Tibial nerve (tissue), 4 donors: ENCODE measurements at regions not wholly inside any gene's neighbourhood (a gene's known extent, or its start where the extent isn't known, plus 50 kb on each side); places are given as distances from the start of the nearest gene placed in this dataset.

Source experiments
- DNase-seq, 2 donors: peaks; one replicate each; pipeline ENCODE4 v3.0.0-alpha.2; 2019; ENCODE audit warnings: low spot score in 2 of 2
- H3K27ac ChIP-seq, 4 donors: fragments of 200-600 bp; sonication (generic) in 3 of 4; one replicate each; pipeline ENCODE4 v1.5.1; 2017 to 2019; ENCODE audit warnings: mild to moderate bottlenecking in 1 of 4
- H3K27me3 ChIP-seq, 2 donors: fragments of 200-600 bp; sonication (generic) in 1 of 2; one replicate each; pipeline versions ENCODE4 v1.5.1 to v1.6.0; 2017 to 2019
- H3K36me3 ChIP-seq, 3 donors: fragments of 200-600 bp; sonication (generic); one replicate each; pipeline ENCODE4 v1.5.1; 2018 to 2019
- H3K4me1 ChIP-seq, 4 donors: fragments of 200-600 bp; sonication (generic) in 3 of 4; one replicate each; pipeline ENCODE4 v1.5.1; 2017 to 2019
- H3K4me3 ChIP-seq, 4 donors: fragments of 200-600 bp; sonication (generic) in 3 of 4; one replicate each; pipeline ENCODE4 v1.5.1; 2017 to 2019; ENCODE audit warnings: mild to moderate bottlenecking in 1 of 4, moderate library complexity in 1 of 4
- H3K9me3 ChIP-seq, 4 donors: fragments of 200-600 bp; sonication (generic) in 3 of 4; one replicate each; pipeline ENCODE4 v1.5.1; 2017 to 2019
- EP300 ChIP-seq, 2 donors: sonication (generic); formaldehyde crosslinking; IDR thresholded peaks; one replicate each; pipeline ENCODE4 v1.6.1; 2017; ENCODE audit warnings: antibody characterized with exemption in 2 of 2, mild to moderate bottlenecking in 1 of 2
- POLR2A ChIP-seq, 2 donors: fragments of 450-650 bp; IDR thresholded peaks; one replicate each; pipeline ENCODE4 v1.6.1; 2017; ENCODE audit warnings: antibody characterized with exemption in 2 of 2, mild to moderate bottlenecking in 2 of 2, moderate library complexity in 2 of 2
- WGBS, 2 donors: methylation state at CpG; one replicate each; pipeline ENCODE4 v1.1.5; 2018; 5-methylcytosine and 5-hydroxymethylcytosine counted together
- TF ChIP-seq, protein P1 (sequence below), 5 experiments: fragments of 200-600 bp in 3 of 5; fragments of 450-650 bp in 2 of 5; sonication (generic) in 3 of 5; IDR thresholded peaks; one replicate each; pipeline ENCODE4 v1.5.1; 2016 to 2019; ENCODE audit warnings: antibody characterized with exemption in 5 of 5, mild to moderate bottlenecking in 3 of 5, moderate library complexity in 2 of 5

DNA sequence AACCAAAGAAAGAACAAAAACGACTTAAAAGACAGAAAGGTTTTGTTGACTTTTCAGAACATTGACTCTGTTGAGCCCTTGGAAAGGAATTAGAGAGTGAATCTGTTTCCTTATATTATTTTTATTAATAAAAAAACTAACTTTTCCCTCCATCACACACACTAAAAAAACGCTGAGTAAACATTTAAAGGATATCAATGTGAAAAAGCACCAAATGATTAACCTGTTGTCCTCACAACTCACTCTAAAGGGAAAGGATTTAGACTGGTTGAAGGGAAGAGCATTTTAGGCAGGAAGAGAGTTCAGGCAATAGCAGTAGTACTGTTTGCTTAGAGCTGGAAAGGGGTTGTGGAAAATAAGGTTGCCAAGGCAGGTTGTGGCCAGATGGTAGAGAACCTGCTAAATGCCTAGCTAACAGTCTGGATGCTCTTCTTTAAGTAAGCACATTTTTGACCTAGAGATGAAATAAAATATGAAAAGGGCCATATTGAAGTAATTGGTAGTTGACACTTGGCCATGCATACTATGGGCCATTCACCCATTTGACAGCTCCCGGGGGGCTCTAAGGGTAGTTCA, 98.0 kb upstream of the NDP start:
- Histone ChIP-seq H3K9me3 (no peaks in the 10 kb centered on the region), H3K36me3 (no peaks in the 10 kb centered on the region), H3K4me3 (no peak overlapping the region), H3K4me1 (no peaks in the 10 kb centered on the region), H3K27me3 (peaks cover 0 to 7% of the 10 kb centered on the region in 2 donors), H3K27ac (no peak overlapping the region)
- DNase-seq: no peak
- WGBS, 2 donors: 43 to 60% methylated on average over 3 of the region's 3 CpGs
- TF ChIP-seq, protein P1, sequence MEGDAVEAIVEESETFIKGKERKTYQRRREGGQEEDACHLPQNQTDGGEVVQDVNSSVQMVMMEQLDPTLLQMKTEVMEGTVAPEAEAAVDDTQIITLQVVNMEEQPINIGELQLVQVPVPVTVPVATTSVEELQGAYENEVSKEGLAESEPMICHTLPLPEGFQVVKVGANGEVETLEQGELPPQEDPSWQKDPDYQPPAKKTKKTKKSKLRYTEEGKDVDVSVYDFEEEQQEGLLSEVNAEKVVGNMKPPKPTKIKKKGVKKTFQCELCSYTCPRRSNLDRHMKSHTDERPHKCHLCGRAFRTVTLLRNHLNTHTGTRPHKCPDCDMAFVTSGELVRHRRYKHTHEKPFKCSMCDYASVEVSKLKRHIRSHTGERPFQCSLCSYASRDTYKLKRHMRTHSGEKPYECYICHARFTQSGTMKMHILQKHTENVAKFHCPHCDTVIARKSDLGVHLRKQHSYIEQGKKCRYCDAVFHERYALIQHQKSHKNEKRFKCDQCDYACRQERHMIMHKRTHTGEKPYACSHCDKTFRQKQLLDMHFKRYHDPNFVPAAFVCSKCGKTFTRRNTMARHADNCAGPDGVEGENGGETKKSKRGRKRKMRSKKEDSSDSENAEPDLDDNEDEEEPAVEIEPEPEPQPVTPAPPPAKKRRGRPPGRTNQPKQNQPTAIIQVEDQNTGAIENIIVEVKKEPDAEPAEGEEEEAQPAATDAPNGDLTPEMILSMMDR (IDR thresholded peaks at IDR 0.05): no peak
- no peak for TF ChIP-seq EP300 (IDR thresholded peaks at IDR 0.05)
- no peak for TF ChIP-seq POLR2A (IDR thresholded peaks at IDR 0.05)

DNA sequence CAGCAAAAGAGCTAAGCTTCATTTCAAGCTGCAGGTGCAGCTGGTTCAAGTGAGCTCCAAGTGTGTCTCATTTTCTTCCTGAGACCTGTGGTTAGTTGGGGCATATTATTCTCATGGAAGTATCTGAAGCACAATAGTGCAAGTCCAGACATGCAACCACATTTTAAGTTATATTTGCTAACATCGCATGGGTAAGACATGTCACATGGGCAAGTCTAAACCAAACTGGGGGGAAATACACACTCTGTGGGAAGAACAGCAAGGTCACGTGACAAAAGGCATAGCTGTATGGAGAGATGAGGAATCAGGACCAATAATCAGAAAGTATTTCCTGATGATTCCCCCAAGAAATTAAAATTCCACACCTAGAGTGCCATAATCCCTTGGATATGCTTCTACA, 94.9 kb upstream of the NDP start:
- TF ChIP-seq POLR2A (IDR thresholded peaks at IDR 0.05) (no peak), EP300 (IDR thresholded peaks at IDR 0.05) (no peak)
- TF ChIP-seq, protein P1 (IDR thresholded peaks at IDR 0.05): no peak
- no peaks in the 10 kb centered on the region for H3K9me3 ChIP-seq
- 94 to 100% methylated on average over 2 of the region's 2 CpGs for WGBS, 2 donors

DNA sequence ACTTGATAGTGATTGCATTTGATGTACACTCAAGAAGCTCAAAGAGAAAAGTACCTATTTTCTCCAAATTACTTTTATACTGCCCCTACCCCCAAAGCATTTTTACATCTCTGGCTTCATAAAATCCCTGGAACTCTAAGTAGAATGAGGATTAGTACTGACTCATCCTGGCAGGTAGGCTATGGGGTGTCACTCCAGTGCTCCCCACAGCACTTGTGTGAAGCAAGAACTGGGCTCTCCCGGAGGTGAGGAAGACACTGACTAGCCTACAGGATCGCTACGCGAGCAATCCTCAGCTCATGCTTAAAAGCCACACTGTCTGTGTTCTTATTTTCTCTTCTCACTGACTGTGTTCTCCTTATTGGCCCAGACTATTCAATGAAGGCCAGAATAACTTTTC, 90.4 kb upstream of the NDP start:
- no peak overlapping the region for H3K27ac ChIP-seq
- H3K9me3 ChIP-seq: no peaks in the 10 kb centered on the region
- no peaks in the 10 kb centered on the region for H3K27me3 ChIP-seq
- DNase-seq: no peak
- H3K36me3 ChIP-seq: no peaks in the 10 kb centered on the region
- 83 to 95% methylated on average over 4 of the region's 4 CpGs for WGBS, 2 donors
- no peak overlapping the region for H3K4me3 ChIP-seq
- H3K4me1 ChIP-seq: no peaks in the 10 kb centered on the region
- TF ChIP-seq EP300 (IDR thresholded peaks at IDR 0.05) (no peak), POLR2A (IDR thresholded peaks at IDR 0.05) (no peak)
- TF ChIP-seq, protein P1 (IDR thresholded peaks at IDR 0.05): no peak

More for the DNA sequence above, 94.9 kb upstream of the NDP start:
- no peaks in the 10 kb centered on the region for H3K4me1 ChIP-seq
- H3K27me3 ChIP-seq: peaks cover 0 to 3% of the 10 kb centered on the region in 2 donors
- no peak for DNase-seq
- H3K4me3 ChIP-seq: no peak overlapping the region
- no peak overlapping the region for H3K27ac ChIP-seq
- no peaks in the 10 kb centered on the region for H3K36me3 ChIP-seq

DNA sequence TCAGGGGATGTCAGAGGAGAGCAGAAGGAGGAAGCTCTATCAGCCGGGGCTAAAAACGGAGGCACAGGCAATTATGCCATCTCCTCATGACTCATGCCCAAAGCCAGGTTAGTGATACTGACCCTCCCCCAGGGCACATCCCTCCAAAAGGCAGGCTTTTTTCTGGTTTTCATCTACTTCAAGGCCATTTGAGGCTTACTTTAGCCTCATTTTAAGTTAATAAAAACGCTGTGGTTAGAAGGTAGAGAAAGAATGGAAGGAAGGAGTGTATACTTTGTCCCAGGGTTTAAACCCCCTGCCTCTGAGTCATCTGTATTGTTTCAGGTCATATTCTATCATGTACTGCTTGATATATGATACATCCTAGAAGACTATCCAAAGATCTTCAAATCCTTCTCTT, 89.7 kb upstream of the NDP start:
- 39 to 52% methylated on average over 3 of the region's 3 CpGs for WGBS, 2 donors
- DNase-seq: no peak
- Histone ChIP-seq H3K4me3 (no peak overlapping the region), H3K36me3 (no peaks in the 10 kb centered on the region), H3K4me1 (no peaks in the 10 kb centered on the region), H3K9me3 (no peaks in the 10 kb centered on the region), H3K27ac (no peak overlapping the region), H3K27me3 (no peaks in the 10 kb centered on the region)
- TF ChIP-seq EP300 (IDR thresholded peaks at IDR 0.05) (no peak), POLR2A (IDR thresholded peaks at IDR 0.05) (no peak)
- TF ChIP-seq, protein P1 (IDR thresholded peaks at IDR 0.05): no peak

DNA sequence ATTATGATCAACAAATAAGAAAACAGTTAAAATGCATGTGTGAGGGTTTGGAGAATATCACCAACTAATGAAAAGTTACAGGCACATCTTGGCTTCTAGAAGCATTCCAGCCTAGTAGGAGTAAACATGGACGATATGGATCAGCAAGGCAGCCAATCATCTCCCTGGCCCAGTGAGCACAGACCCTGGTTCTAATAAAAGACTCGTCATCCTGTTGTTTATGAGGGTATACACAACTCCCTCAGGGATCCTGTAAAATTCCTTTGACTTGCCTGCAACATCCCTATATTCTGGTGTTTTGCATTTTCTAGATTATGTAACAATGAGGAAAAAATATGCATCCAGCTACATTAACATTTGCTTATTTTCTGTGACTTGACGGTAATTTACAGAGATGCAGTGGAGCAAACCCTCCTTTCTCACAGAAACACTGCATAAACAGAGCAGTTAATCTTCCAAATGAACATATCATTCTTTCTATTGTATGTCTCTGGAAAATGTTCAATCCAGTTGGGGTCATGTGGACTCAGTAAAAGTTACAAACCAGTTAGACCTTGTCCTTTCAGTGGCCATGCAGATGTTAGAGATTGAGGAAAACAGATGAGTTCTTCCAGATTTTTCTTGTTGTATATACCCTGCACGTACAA, 88.9 kb upstream of the NDP start:
- WGBS, 2 donors: 44 to 48% methylated on average over 4 of the region's 4 CpGs
- Histone ChIP-seq H3K27ac (no peak overlapping the region), H3K4me1 (no peaks in the 10 kb centered on the region), H3K4me3 (no peak overlapping the region), H3K27me3 (no peaks in the 10 kb centered on the region), H3K36me3 (no peaks in the 10 kb centered on the region), H3K9me3 (no peaks in the 10 kb centered on the region)
- TF ChIP-seq EP300 (IDR thresholded peaks at IDR 0.05) (no peak), POLR2A (IDR thresholded peaks at IDR 0.05) (no peak)
- TF ChIP-seq, protein P1 (IDR thresholded peaks at IDR 0.05): no peak
- DNase-seq: no peak
